GM12872 (cell line): ENCODE measurements at regions not wholly inside any gene's neighbourhood (a gene's known extent, or its start where the extent isn't known, plus 50 kb on each side); places are given as distances from the start of the nearest gene placed in this dataset.

Experiments
- TF ChIP-seq, protein P1 (sequence below): IDR thresholded peaks from 3 replicates; pipeline ENCODE4 v1.5.1; 2011; ENCODE audit warnings: low read depth, mild to moderate bottlenecking, low read length, moderate library complexity; ENCODE audit not compliant: insufficient read depth

DNA sequence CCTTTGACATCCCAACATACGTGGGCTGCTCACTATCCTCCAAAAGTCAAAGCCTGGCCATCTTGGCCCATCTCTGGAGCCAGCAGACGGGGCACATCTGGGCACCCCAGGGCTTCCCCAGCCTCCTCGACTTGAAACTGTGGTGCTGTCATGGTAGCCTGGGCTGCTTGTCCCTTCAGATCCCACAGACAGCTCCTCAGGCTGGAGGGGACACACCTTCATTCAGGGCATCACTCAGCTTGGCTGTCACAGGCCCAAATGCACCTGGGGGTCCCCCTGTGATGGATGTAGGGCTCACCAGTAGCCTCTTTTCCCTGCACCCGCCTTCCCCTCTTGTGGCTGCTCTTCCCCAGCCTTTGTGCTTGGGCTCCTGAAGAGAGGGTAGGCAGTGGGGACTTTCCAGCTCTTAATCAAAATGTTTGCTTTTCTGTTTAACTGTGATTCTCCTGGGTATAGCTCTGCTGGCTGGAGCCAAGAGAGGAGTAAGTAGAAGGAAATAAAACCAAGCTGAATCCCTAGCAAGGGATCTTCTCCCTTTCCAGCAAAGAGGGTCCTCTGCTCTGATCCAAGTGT lies 92.3 kb downstream of the GYPC start:
- TF ChIP-seq, protein P1, sequence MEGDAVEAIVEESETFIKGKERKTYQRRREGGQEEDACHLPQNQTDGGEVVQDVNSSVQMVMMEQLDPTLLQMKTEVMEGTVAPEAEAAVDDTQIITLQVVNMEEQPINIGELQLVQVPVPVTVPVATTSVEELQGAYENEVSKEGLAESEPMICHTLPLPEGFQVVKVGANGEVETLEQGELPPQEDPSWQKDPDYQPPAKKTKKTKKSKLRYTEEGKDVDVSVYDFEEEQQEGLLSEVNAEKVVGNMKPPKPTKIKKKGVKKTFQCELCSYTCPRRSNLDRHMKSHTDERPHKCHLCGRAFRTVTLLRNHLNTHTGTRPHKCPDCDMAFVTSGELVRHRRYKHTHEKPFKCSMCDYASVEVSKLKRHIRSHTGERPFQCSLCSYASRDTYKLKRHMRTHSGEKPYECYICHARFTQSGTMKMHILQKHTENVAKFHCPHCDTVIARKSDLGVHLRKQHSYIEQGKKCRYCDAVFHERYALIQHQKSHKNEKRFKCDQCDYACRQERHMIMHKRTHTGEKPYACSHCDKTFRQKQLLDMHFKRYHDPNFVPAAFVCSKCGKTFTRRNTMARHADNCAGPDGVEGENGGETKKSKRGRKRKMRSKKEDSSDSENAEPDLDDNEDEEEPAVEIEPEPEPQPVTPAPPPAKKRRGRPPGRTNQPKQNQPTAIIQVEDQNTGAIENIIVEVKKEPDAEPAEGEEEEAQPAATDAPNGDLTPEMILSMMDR = no peak

DNA sequence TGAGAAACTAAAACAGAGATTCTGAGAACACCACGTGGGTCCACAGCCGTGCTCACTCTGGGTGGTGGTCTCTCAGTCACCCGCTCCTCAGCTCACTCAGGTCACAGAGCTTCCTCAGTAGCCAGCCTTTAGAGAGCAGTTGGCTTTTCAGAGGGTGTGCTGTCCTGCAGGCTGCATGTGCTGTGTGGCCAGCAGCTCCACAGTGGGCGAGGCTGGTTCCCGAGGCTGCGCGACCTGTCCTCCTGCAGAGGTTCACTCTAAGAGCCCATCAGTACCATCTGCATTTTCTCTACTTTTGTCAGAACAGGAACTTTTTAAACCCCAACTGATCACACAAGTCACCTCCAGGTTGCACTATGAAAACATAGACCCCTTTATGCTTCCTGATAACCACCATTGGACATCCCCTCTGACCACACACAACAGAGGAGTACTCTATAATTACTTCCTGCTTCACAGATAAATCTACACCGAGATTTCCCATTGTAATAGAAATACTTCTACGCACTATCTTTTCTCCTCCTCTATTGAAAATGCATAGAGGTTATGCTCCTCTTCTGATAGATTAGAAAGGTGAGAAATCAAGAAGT lies 93.1 kb downstream of the GYPC start:
- TF ChIP-seq, protein P1 = no peak

DNA sequence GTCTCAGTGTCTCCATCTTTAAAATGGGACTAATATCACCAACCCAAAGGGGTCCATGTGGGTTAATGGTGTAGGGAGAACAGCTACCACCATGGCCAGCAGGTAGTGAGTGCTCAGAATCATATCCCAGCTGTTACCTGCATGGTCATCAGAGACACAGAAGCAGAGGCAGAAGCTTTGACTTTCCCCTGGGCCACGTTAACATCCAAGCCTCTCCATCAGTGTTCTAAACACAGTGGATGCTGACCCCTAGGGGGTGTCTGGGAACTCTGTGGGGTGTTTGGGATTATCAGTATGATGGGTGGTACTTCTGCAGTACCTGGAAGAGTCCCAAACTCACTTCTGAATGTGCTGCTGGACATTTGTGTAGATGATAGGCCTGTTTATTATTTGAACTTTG lies 93.6 kb downstream of the GYPC start:
- TF ChIP-seq, protein P1 = peak; percentile 44; the same call in 2 of the 3 replicates

DNA sequence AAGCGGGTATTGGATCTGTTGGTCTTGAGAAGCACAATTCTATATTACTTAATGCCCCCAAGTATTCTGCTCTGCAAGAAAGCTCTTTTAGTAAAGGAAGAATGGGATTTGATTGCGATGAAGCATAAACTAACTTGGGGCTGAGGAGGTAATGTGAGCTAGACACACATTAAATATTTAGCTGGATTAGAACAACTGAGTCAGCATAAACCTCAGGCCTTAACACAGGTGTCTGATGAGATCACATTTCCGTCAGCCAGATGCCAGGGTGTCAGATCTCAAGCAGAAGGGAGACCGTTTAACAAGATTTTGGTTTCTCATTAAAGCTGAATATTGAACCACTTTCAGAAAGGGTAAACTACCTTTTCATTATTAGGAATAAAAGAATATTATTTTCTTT lies 94.5 kb downstream of the GYPC start:
- TF ChIP-seq, protein P1 = no peak

DNA sequence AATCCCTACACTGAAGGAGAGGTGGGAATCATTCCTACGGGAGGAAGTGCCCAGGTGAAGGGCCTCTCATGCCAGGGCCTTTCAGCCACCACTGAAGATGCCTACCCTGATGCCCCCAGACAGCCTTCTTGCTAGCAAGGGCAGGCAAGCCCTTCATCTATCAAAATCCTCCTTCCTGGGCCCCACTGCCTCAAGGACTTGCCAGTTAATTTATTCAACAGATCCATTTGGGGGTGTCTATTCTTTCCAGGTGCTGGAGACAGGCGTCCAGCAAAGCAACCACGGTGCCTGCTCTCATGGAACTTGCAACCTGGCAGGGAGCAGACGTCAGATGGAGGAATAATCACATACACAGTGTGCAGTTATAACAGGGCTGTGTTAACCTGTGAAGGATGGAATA lies 95.5 kb downstream of the GYPC start:
- TF ChIP-seq, protein P1 = no peak

DNA sequence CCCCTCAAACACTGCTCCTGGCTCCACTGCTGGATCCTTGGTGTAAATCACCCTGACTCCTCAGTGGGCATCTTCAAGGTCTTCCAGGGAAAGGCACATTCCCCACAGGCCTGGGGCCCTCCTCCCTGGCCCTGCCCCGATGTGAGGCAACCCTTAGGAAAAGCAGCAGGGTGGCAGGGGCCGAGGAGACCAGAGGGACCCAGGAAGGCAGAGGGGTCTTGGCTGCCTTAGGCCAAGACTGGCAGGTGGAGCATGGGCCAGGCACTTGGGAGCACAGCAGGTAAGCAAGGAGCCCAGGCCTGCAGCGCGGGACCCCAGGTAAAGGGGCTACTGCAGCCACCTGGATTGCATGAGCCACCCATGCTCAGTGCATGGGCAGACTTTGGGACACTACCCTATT lies 96.9 kb downstream of the GYPC start:
- TF ChIP-seq, protein P1 = no peak

DNA sequence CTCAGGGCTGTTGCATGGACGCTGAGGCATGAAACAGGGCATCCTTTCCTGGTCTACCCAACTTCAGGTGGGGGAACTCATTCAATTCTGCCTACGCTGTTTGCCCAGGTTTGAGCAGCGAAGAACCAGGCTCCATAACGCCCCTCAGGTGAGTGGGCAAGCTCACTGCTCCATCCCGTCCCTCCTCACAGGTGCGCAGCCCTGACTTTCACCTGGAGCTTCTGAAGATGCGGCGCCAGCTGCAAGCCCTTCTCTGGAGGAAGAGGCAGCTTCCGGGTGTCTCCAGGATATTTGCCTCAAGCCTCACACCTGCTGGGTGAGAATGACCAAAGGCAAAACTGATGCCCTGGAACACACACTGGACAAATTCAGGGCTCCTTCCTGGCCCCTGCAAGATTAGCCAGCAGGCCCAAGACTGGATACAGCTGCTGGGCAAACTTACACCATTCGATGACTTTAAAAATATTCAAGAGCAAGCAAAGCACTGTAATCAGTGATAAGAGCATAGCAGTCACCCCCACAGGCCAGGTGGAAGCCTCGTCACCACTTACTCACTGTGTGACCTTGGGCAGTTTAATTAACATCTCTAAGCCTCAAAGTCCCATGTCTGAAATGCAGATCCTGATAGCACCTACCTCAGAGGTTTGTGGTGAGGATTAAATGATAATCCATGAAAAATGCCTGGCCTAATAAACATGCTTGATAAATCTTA lies 97.7 kb downstream of the GYPC start:
- TF ChIP-seq, protein P1 = no peak
